Endodermal cell (in vitro differentiated cells): ENCODE measurements at regions not wholly inside any gene's neighbourhood (a gene's known extent, or its start where the extent isn't known, plus 50 kb on each side); places are given as distances from the start of the nearest gene placed in this dataset.

ENCODE experiments used
- DNase-seq: peaks from one replicate; pipeline ENCODE4 v3.0.0-alpha.2; 2017
- H3K27ac ChIP-seq: 2 replicates; pipeline ENCODE4 v1.5.1; 2013; ENCODE audit warnings: mild to moderate bottlenecking, low read depth, low read length, moderate library complexity
- H3K27me3 ChIP-seq: 2 replicates; pipeline ENCODE4 v1.6.1; 2013; ENCODE audit warnings: mild to moderate bottlenecking, low read length, moderate library complexity; ENCODE audit not compliant: insufficient read depth, control insufficient read depth, poor library complexity, severe bottlenecking
- H3K36me3 ChIP-seq: 2 replicates; pipeline ENCODE4 v1.7.0; 2013; ENCODE audit warnings: mild to moderate bottlenecking, low read length, moderate library complexity; ENCODE audit not compliant: control insufficient read depth, insufficient read depth
- H3K4me1 ChIP-seq: one replicate; pipeline ENCODE4 v1.7.0; 2013; ENCODE audit warnings: low read length; ENCODE audit not compliant: control insufficient read depth, insufficient read depth
- H3K4me3 ChIP-seq: 2 replicates; pipeline ENCODE4 v1.5.1; 2013; ENCODE audit warnings: mild to moderate bottlenecking, low read length, moderate library complexity
- H3K9ac ChIP-seq: 2 replicates; pipeline ENCODE4 v1.6.1; 2013; ENCODE audit warnings: mild to moderate bottlenecking, low read length, moderate library complexity; ENCODE audit not compliant: poor library complexity, severe bottlenecking; ENCODE audit errors: extremely low read depth
- H3K9me3 ChIP-seq: 2 replicates; pipeline ENCODE4 v1.6.1; 2013; ENCODE audit warnings: mild to moderate bottlenecking, low read length, moderate library complexity; ENCODE audit not compliant: control insufficient read depth
- H3K27ac Mint-ChIP-seq: 2 replicates; pipeline ENCODE4 v1.8.0; 2020; ENCODE audit warnings: mixed read lengths
- H3K27me3 Mint-ChIP-seq: 2 replicates; pipeline ENCODE4 v1.8.0; 2021; ENCODE audit warnings: mild to moderate bottlenecking, mixed read lengths; ENCODE audit not compliant: insufficient read depth
- H3K36me3 Mint-ChIP-seq: 2 replicates; pipeline ENCODE4 v1.8.0; 2020; ENCODE audit warnings: low read depth, mixed read lengths
- H3K4me1 Mint-ChIP-seq: 2 replicates; pipeline ENCODE4 v1.8.0; 2020; ENCODE audit warnings: mixed read lengths
- H3K4me3 Mint-ChIP-seq: 2 replicates; pipeline ENCODE4 v1.8.0; 2020; ENCODE audit warnings: mild to moderate bottlenecking, moderate library complexity, mixed read lengths
- H3K9me3 Mint-ChIP-seq: 2 replicates; pipeline ENCODE4 v1.8.0; 2020; ENCODE audit warnings: mild to moderate bottlenecking, mixed read lengths
- WGBS, 2 experiments: methylation state at CpG; one replicate each; pipeline versions ENCODE4 v1.1.5 to v1.1.7; 2013; ENCODE audit warnings: missing lambda C conversion rate in 2 of 2, mixed read lengths in 1 of 2; ENCODE audit not compliant: insufficient coverage in 1 of 2, insufficient read length in 1 of 2; 5-methylcytosine and 5-hydroxymethylcytosine counted together
- TF ChIP-seq, protein P1 (sequence below): fragments of 200-600 bp; sonication (generic); conservative IDR thresholded peaks from 2 replicates; pipeline ENCODE4 v1.5.0; 2021; ENCODE audit warnings: antibody characterized with exemption, mild to moderate bottlenecking

DNA sequence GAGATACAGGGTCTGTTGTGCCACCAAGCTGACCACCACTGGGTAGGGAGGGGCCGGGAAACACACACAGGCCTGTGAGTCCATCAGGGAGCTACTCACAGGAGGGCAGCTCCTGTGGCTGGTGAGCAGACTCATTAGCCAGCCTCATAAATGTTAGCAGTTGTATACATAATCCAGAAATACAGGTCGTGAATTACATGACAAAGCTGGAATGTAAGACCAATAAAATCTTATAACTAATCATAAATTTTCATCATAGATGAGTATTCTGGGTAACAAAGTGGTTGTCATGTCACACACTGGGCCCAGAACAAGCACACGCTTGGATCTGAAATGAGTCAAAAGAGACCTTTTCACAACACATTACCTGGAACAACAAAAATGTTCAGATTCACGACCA, 642.6 kb upstream of the AUTS2 start:
- no peaks in the 10 kb centered on the region for H3K36me3 Mint-ChIP-seq
- no peak overlapping the region for H3K4me3 Mint-ChIP-seq
- H3K9me3 ChIP-seq: no peaks in the 10 kb centered on the region
- peaks cover 5% of the 10 kb centered on the region for H3K9me3 Mint-ChIP-seq
- no peak for DNase-seq
- WGBS, 2 experiments: 79 to 89% methylated on average over 3 to 4 of the region's 4 CpGs
- H3K27ac ChIP-seq: no peak overlapping the region
- no peak overlapping the region for H3K27ac Mint-ChIP-seq
- H3K9ac ChIP-seq: no peak overlapping the region
- no peaks in the 10 kb centered on the region for H3K27me3 ChIP-seq
- no peaks in the 10 kb centered on the region for H3K4me1 ChIP-seq
- TF ChIP-seq, protein P1, sequence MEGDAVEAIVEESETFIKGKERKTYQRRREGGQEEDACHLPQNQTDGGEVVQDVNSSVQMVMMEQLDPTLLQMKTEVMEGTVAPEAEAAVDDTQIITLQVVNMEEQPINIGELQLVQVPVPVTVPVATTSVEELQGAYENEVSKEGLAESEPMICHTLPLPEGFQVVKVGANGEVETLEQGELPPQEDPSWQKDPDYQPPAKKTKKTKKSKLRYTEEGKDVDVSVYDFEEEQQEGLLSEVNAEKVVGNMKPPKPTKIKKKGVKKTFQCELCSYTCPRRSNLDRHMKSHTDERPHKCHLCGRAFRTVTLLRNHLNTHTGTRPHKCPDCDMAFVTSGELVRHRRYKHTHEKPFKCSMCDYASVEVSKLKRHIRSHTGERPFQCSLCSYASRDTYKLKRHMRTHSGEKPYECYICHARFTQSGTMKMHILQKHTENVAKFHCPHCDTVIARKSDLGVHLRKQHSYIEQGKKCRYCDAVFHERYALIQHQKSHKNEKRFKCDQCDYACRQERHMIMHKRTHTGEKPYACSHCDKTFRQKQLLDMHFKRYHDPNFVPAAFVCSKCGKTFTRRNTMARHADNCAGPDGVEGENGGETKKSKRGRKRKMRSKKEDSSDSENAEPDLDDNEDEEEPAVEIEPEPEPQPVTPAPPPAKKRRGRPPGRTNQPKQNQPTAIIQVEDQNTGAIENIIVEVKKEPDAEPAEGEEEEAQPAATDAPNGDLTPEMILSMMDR: no peak
- no peaks in the 10 kb centered on the region for H3K4me1 Mint-ChIP-seq
- no peak overlapping the region for H3K4me3 ChIP-seq
- H3K36me3 ChIP-seq: no peaks in the 10 kb centered on the region
- H3K27me3 Mint-ChIP-seq: peaks cover 2% of the 10 kb centered on the region

DNA sequence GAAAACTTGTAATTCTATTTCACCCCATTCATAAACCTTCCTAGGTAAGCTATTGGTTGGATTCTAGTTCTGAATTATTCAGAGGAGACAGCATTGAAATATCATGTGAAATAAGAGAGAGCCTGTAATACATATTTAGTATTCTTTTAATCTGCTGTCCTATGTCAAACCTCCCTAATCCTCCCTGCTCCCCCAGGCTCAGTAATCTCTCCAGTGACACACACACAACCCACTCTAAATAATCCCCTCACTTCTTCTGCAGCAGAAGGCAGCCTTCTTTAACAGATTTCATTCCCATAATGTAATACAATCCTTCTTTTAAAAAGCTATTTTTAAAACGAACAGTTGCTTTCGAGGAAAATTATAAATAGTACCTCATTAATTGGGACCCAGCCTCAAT, 639.7 kb upstream of the AUTS2 start:
- 90 to 100% methylated on average over 2 of the region's 2 CpGs for WGBS, 2 experiments
- Mint-ChIP-seq H3K36me3 (peaks cover 1% of the 10 kb centered on the region), H3K9me3 (peaks cover 12% of the 10 kb centered on the region)

DNA sequence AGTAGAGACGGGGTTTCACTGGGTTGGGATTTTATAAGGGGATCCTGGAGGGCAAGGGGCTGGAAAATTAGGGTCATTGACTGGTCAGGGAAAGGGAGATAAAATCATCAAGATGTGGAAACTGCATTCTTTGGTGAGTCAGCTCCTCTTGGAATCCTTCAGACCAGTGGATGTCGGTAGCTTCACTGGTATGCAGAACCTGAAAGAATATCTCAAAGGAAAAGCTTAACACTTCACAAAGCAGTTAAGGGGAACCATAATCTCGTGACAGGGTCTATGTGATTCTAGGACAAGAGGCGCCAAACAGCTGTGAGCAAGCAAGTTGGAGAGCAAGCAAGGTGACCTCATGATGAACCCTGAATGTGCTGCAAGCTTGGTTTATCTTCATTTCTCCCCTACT, 634.7 kb upstream of the AUTS2 start:
- H3K27ac ChIP-seq: no peak overlapping the region
- H3K9me3 ChIP-seq: peaks cover 10% of the 10 kb centered on the region
- Mint-ChIP-seq H3K27me3 (no peaks in the 10 kb centered on the region), H3K9me3 (peaks cover 7% of the 10 kb centered on the region), H3K27ac (no peak overlapping the region), H3K36me3 (peaks cover 2% of the 10 kb centered on the region), H3K4me3 (no peak overlapping the region), H3K4me1 (peaks cover 14% of the 10 kb centered on the region)
- no peak overlapping the region for H3K4me3 ChIP-seq
- H3K4me1 ChIP-seq: no peaks in the 10 kb centered on the region
- DNase-seq: peak; percentile 52
- TF ChIP-seq, protein P1: no peak
- H3K36me3 ChIP-seq: no peaks in the 10 kb centered on the region
- no peaks in the 10 kb centered on the region for H3K27me3 ChIP-seq
- H3K9ac ChIP-seq: no peak overlapping the region
- WGBS, 2 experiments: 80 to 91% methylated on average over 4 of the region's 4 CpGs

More for the DNA sequence above, 639.7 kb upstream of the AUTS2 start:
- no peaks in the 10 kb centered on the region for H3K36me3 ChIP-seq
- Mint-ChIP-seq H3K27me3 (peaks cover 2% of the 10 kb centered on the region), H3K4me1 (peaks cover 2% of the 10 kb centered on the region), H3K27ac (no peak overlapping the region), H3K4me3 (no peak overlapping the region)
- TF ChIP-seq, protein P1: no peak
- no peak overlapping the region for H3K9ac ChIP-seq
- peaks cover 10% of the 10 kb centered on the region for H3K9me3 ChIP-seq
- H3K4me1 ChIP-seq: no peaks in the 10 kb centered on the region
- no peak overlapping the region for H3K4me3 ChIP-seq
- DNase-seq: no peak
- H3K27ac ChIP-seq: no peak overlapping the region
- no peaks in the 10 kb centered on the region for H3K27me3 ChIP-seq
